ENCODE measurements at regions not wholly inside any gene's neighbourhood (a gene's known extent, or its start where the extent isn't known, plus 50 kb on each side); places are given as distances from the start of the nearest gene placed in this dataset.
"Not testable (repeated sequence)": the region's sequence is repeated elsewhere in the genome, so short reads cannot be mapped to it uniquely, and the experiment has no call there.

- DNase-seq (ENCODE audit: low spot score): no peak
Measured at GRCh38 chr1:215400741-215401140, 166.4 kb upstream of the KCTD3 start.

DNA sequence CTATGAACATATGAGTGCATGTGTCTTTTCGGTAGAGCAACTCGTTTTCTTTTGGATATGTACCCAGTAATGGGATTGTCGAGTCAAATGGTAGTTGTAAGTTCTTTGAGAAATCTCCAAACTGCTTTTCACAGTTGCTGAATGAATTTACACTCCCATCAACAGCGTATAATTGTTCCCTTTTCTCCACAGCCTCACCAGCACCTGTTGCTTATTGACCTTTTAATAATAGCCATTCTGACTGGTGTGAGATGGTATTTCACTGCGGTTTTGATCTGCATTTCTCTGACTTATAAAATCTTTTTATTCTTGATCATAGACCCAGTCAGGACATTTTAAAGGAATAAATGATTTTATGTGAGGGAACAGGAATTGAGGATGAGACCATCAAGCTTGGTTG lies 165.0 kb upstream of the KCTD3 start:
- DNase-seq (ENCODE audit: low spot score): no peak

DNA sequence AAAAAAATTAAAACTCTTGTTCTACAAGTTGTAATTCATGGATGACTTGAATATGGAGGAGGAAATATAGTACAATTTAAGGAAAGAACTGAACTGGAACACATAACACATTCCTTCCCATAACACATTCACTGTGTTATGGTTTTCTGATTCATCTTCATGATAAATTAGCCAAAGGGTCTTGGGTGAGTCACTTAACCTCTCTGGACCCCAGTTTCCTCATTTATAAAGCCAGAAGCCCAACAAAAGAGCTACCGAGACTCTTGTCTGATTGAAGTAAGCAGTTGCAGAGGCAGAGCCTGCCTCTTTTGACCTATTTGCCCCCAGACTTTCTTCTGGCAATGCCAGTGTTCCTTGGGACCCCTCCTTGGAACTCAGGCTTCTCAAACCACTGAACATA lies 161.9 kb upstream of the KCTD3 start:
- DNase-seq (ENCODE audit: low spot score): no peak

DNA sequence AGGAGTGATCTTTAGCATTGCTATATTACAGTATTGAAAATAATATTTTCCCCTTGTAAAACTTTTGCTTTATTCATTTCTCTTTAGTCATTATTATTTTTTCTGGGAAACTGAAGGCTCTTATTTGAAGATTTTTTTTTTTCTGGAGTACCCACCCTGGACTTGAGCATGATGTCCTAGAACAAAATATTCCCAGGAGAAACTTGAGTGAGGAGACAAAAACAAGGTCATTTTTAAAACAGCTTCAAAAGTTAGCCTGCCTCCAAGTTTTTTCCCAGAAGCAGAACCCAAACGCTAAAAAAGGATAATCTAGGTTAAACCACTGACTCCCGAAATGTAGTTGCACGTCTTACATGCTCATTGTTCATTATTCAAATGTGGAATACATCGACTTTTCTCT lies 160.2 kb upstream of the KCTD3 start:
- DNase-seq (ENCODE audit: low spot score): no peak

GRCh38 chr1:215407575-215407974 lies 159.5 kb upstream of the KCTD3 start:
- peak; percentile 7 for DNase-seq (ENCODE audit: low spot score)

- DNase-seq (ENCODE audit: low spot score): not testable (repeated sequence)
Measured at GRCh38 chr1:215409546-215409945, 157.6 kb upstream of the KCTD3 start.

- not testable (repeated sequence) for DNase-seq (ENCODE audit: low spot score)
Measured at GRCh38 chr1:215415521-215415920, 151.6 kb upstream of the KCTD3 start.

DNA sequence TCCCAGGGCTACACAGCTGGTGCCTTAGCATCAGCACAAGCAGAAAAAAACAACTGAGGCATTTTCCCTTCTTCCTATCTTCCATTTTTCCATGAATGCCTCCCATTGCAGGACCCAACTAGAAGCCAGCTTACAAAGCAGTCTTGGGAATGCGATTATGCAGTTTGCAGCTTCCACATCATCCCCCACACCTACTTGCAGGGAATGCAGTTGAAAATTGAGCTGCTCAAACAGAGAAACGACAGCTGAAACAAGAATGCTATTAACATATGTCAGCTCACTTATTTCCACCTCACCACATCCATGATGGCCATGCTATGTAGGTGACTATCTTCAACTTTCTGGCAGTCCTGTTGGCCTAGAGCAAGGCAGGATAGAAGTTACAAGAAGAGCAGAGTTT lies 150.6 kb upstream of the KCTD3 start:
- DNase-seq (ENCODE audit: low spot score): no peak

- DNase-seq (ENCODE audit: low spot score): no peak
Measured at GRCh38 chr1:215417122-215417521, 150.0 kb upstream of the KCTD3 start.

- DNase-seq (ENCODE audit: low spot score): no peak
Measured at GRCh38 chr1:215418876-215419447, 148.1 kb upstream of the KCTD3 start.

GRCh38 chr1:215421744-215422143 lies 145.4 kb upstream of the KCTD3 start:
- peak; percentile 8 for DNase-seq (ENCODE audit: low spot score)

DNA sequence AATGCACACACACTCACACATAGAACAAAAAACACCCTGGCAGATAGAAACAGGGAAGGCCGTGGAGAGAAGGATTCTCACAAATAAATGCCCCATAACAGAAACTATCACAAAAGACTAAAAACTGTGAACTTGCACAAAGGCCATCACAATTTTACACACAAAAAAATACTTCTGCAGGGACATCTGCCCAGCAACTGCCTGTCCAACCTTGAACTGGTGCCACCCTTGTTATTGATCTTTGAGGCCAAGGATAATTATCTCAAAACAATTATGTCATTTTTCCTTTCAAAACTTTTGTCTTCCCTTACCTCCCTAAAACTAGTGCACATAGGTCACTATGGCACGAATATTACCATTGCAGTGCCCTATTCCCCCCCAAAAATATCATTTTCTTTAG lies 143.8 kb upstream of the KCTD3 start:
- DNase-seq (ENCODE audit: low spot score): no peak

- no peak for DNase-seq (ENCODE audit: low spot score)
Measured at GRCh38 chr1:215425138-215425537, 142.0 kb upstream of the KCTD3 start.

DNA sequence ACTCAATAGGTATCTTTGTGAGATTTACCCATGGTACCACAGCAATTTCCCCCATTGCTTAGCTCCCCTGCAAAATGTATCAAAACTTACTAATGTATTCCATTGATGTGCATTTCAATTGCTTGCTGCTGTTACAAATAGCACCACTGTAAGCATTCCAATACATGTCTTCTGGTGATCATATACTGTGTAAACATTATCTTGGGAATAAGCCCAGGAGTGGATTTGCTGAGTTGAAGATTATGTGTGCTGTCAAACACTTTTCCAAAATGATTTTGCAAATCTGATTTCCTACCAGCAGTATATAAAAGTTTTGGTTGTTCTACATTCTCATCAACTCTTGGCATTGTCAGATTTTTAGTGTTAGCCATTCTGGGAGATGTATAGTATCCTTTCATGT lies 141.0 kb upstream of the KCTD3 start:
- no peak for DNase-seq (ENCODE audit: low spot score)

DNA sequence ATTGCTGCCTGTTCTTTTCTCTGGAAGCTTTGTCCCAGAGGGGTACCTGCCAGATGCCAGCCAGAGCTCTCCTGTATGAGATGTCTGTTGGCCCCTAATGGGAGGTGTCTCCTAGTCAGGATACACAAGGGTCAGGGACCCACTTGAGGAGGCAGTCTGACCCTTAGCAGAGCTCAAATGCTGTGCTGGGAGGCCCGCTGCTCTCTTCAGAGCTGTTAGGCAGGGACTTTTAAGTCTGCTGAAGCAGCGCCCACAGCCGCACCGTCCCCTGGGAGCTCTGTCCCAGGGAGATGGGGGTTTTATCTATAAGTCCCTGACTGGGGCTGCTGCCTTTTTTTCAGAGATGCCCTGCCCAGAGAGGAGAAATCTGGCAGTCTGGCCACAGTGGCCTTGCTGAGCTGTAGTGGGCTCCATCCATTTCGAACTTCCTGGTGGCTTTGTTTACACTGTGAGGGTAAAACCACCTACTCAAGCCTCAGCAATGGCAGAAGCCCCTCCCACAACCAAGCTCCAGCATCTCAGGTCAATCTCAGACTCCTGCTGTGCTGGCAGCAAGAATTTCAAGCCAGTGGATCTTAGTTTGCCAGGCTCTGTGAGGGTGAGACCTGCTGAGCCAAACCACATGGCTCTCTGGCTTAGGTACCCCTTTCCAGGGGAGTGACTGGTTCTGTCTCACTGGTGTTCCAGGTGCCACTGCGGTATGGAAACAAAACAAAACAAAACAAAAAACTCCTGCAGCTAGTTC lies 134.4 kb upstream of the KCTD3 start:
- not testable (repeated sequence) for DNase-seq (ENCODE audit: low spot score)

DNA sequence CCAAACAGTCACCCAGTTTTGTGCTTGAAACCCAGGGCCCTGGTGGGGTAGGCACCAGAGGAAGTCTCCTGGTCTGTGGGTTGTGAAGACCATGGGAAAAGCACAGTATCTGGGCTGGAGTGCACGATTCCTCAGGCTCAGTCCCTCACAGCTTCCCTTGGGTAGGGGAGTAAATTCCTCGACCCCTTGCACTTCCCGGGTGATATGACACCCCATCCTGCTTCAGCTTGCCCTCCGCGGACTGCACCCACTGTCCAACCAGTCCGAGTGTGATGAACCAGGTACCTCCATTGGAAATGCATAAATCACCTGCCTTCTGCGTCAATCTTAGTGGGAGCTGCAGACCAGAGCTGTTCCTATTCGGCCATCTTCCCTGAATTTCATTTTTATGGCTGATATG lies 133.9 kb upstream of the KCTD3 start:
- no peak for DNase-seq (ENCODE audit: low spot score)

DNA sequence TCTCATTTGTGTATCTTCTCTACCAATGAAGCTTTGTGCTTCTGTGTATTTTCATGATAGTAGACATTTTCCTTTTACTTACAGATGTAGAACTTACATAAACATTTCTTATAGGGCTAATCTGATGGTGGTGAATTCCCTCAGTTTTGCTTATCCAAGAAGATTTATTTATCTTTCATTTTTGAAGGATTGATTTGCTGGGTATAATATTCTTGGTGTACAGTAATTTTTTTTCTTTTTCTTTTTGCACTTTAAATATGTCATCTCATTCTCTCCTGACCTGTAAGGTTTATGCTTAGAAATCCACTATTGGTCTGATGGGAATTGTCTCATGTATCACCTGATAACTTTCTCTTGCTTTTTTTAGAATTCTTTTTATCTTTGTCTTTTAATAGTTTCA lies 127.6 kb upstream of the KCTD3 start:
- DNase-seq (ENCODE audit: low spot score): no peak

- DNase-seq (ENCODE audit: low spot score): no peak
Measured at GRCh38 chr1:215444715-215445414, 122.2 kb upstream of the KCTD3 start.

GRCh38 chr1:215448014-215448413 lies 119.1 kb upstream of the KCTD3 start:
- DNase-seq (ENCODE audit: low spot score): not testable (repeated sequence)

DNA sequence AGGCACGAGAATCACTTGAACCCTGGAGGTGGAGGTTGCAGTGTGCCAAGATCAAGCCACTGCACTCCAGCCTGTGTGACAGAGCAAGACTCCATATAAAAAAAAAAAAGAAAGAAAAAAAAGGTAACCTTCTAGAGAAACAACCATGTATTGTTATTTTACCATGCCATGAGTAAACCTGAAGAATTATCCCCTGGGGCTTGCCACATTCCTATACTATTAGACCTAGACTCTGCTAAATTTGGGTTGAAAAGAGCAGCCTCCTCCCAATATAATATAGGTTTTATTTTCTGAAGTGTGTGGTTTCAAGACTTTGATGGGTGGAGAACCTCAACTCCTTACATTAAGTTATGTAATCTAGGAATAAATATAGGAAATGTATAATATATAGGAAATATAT lies 118.0 kb upstream of the KCTD3 start:
- DNase-seq (ENCODE audit: low spot score): not testable (repeated sequence)

- DNase-seq (ENCODE audit: low spot score): no peak
Measured at GRCh38 chr1:215453440-215453839, 113.7 kb upstream of the KCTD3 start.

DNA sequence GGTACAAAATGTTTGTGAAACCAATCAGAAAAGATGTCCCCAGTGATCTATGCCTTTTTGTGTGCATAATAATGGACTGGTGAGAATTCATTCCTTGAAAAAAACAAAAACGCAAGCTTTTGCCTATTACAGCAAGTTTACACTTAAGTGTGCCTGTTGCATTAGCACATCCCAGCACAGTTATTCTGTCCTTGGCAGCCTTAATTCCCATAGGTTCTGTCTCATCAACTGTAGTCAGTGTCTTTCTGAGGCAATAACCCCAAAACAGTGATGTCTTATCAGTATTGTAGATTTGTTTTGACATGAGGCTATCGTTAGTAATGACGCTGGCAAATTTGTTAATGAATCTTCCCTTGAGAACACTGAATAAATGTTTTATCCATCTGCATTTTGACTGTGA lies 109.9 kb upstream of the KCTD3 start:
- no peak for DNase-seq (ENCODE audit: low spot score)

- DNase-seq (ENCODE audit: low spot score): no peak
Measured at GRCh38 chr1:215458104-215458503, 109.0 kb upstream of the KCTD3 start.
